HEK293T (cell line): ENCODE measurements at regions not wholly inside any gene's neighbourhood (a gene's known extent, or its start where the extent isn't known, plus 50 kb on each side); places are given as distances from the start of the nearest gene placed in this dataset.

Experiments used
- BHLHE40 ChIP-seq: fragments of 450-650 bp; IDR thresholded peaks from 2 replicates; pipeline ENCODE4 v1.6.1; 2016; ENCODE audit warnings: mild to moderate bottlenecking, moderate library complexity, borderline replicate concordance
- CTBP1 ChIP-seq: fragments of 450-650 bp; IDR thresholded peaks from 2 replicates; pipeline ENCODE4 v1.6.1; 2016; ENCODE audit warnings: borderline replicate concordance
- FOXA1 ChIP-seq: fragments of 450-650 bp; IDR thresholded peaks from 2 replicates; pipeline ENCODE4 v1.6.1; 2016; ENCODE audit warnings: mild to moderate bottlenecking
- FOXK2 ChIP-seq: fragments of 450-650 bp; IDR thresholded peaks from 2 replicates; pipeline ENCODE4 v1.6.1; 2016; ENCODE audit warnings: mild to moderate bottlenecking
- NFRKB ChIP-seq: fragments of 450-650 bp; IDR thresholded peaks from 2 replicates; pipeline ENCODE4 v1.6.1; 2016; ENCODE audit warnings: mild to moderate bottlenecking, moderate library complexity
- PKNOX1 ChIP-seq: fragments of 450-650 bp; IDR thresholded peaks from 2 replicates; pipeline ENCODE4 v1.6.1; 2016
- SUZ12 ChIP-seq: fragments of 450-650 bp; IDR thresholded peaks from 2 replicates; pipeline ENCODE4 v1.6.1; 2016; ENCODE audit warnings: mild to moderate bottlenecking
- TARDBP ChIP-seq: fragments of 450-650 bp; IDR thresholded peaks from 2 replicates; pipeline ENCODE4 v1.6.1; 2016
- ZNF384 ChIP-seq: fragments of 450-650 bp; IDR thresholded peaks from 2 replicates; pipeline ENCODE4 v1.6.1; 2016

GRCh38 chr17:72427761-72428109, 306.9 kb downstream of the SOX9 start:
- TF ChIP-seq PKNOX1, result no peak
- TF ChIP-seq BHLHE40, result no peak
- TF ChIP-seq NFRKB, result no peak
- TF ChIP-seq ZNF384, result no peak
- no peak for TF ChIP-seq TARDBP
- no peak for TF ChIP-seq CTBP1
- no peak for TF ChIP-seq FOXA1
- no peak for TF ChIP-seq SUZ12
- no peak for TF ChIP-seq FOXK2
